ENCODE measurements at regions not wholly inside any gene's neighbourhood (a gene's known extent, or its start where the extent isn't known, plus 50 kb on each side); places are given as distances from the start of the nearest gene placed in this dataset.
A peak's percentile ranks its signal among the peaks of the same experiment; 100 is the strongest.
"Not testable (repeated sequence)": the region's sequence is repeated elsewhere in the genome, so short reads cannot be mapped to it uniquely, and the experiment has no call there.

GRCh38 chr5:131107128-131107527, 57.9 kb downstream of the HINT1 start:
- intact Hi-C loops (cut with micrococcal nuclease) = no loop called here
- ChIA-PET POLR2A (interaction anchor here (0.6 kb wide), 1 partner anchor 74 kb away, joined by 3 read pairs; no protein-coding TSS in a partner anchor), CTCF (interaction anchor here (0.6 to 3.6 kb wide), 4 partner anchors 8 to 261 kb away, joined by 3 to 47 read pairs (median 3); no protein-coding TSS in a partner anchor)
- H3K27me3 Mint-ChIP-seq = no peaks in the 10 kb centered on the region
- no peak overlapping the region for H3K4me3 Mint-ChIP-seq
- no peak overlapping the region for H3K27ac Mint-ChIP-seq
- H3K4me1 Mint-ChIP-seq (ENCODE audit: low read depth) = peaks cover 12% of the 10 kb centered on the region
- no peak for DNase-seq
- no peaks in the 10 kb centered on the region for H3K9me3 Mint-ChIP-seq
- no peaks in the 10 kb centered on the region for H3K36me3 Mint-ChIP-seq

GRCh38 chr5:131104169-131104808, 60.8 kb downstream of the HINT1 start:
- Mint-ChIP-seq H3K27ac (peak overlapping the region; percentile 10), H3K27me3 (no peaks in the 10 kb centered on the region), H3K4me3 (no peak overlapping the region), H3K36me3 (no peaks in the 10 kb centered on the region), H3K9me3 (no peaks in the 10 kb centered on the region), H3K4me1 (ENCODE audit: low read depth) (peaks cover 9% of the 10 kb centered on the region)
- CTCF ChIA-PET = no interaction called here
- no peak for DNase-seq
- intact Hi-C loops (cut with micrococcal nuclease) = loop anchor here (2.0 kb wide), 1 partner anchor 35 kb away; no protein-coding TSS in a partner anchor
- POLR2A ChIA-PET = no interaction called here

- H3K9me3 Mint-ChIP-seq = peaks cover 4% of the 10 kb centered on the region
- ChIA-PET CTCF (interaction anchor here (0.6 kb wide), 1 partner anchor 174 kb away, joined by 3 read pairs; no protein-coding TSS in a partner anchor), POLR2A (no interaction called here)
- H3K36me3 Mint-ChIP-seq = no peaks in the 10 kb centered on the region
- H3K27me3 Mint-ChIP-seq = peaks cover 4% of the 10 kb centered on the region
- no peak overlapping the region for H3K4me3 Mint-ChIP-seq
- DNase-seq = no peak
- H3K4me1 Mint-ChIP-seq (ENCODE audit: low read depth) = peaks cover 10% of the 10 kb centered on the region
- no peak overlapping the region for H3K27ac Mint-ChIP-seq
- intact Hi-C loops (cut with micrococcal nuclease) = loop anchor here (1.0 kb wide), 2 partner anchors 28 to 445 kb away; no protein-coding TSS in a partner anchor
These were observed 68.0 kb downstream of the HINT1 start for GRCh38 chr5:131096774-131097710.

GRCh38 chr5:131095561-131095960, 69.5 kb downstream of the HINT1 start:
- DNase-seq; intact Hi-C loops (cut with micrococcal nuclease); H3K27ac Mint-ChIP-seq; CTCF ChIA-PET; POLR2A ChIA-PET; H3K4me3 Mint-ChIP-seq; H3K9me3 Mint-ChIP-seq; H3K36me3 Mint-ChIP-seq; H3K4me1 Mint-ChIP-seq (ENCODE audit: low read depth); H3K27me3 Mint-ChIP-seq: not testable (repeated sequence)

- CTCF ChIA-PET = no interaction called here
- no peaks in the 10 kb centered on the region for H3K4me1 Mint-ChIP-seq (ENCODE audit: low read depth)
- no peaks in the 10 kb centered on the region for H3K27me3 Mint-ChIP-seq
- DNase-seq = no peak
- no peak overlapping the region for H3K4me3 Mint-ChIP-seq
- intact Hi-C loops (cut with micrococcal nuclease) = no loop called here
- no peaks in the 10 kb centered on the region for H3K9me3 Mint-ChIP-seq
- H3K36me3 Mint-ChIP-seq = no peaks in the 10 kb centered on the region
- H3K27ac Mint-ChIP-seq = no peak overlapping the region
- POLR2A ChIA-PET = no interaction called here
These were observed 80.6 kb downstream of the HINT1 start for GRCh38 chr5:131084436-131084835.

- intact Hi-C loops (cut with micrococcal nuclease) = no loop called here
- Mint-ChIP-seq H3K27me3 (no peaks in the 10 kb centered on the region), H3K27ac (no peak overlapping the region), H3K4me3 (no peak overlapping the region), H3K9me3 (no peaks in the 10 kb centered on the region), H3K36me3 (no peaks in the 10 kb centered on the region), H3K4me1 (ENCODE audit: low read depth) (peaks cover 17% of the 10 kb centered on the region)
- ChIA-PET POLR2A (no interaction called here), CTCF (interaction anchor here (0.7 kb wide), 2 partner anchors 199 to 355 kb away, joined by 4 to 6 read pairs; no protein-coding TSS in a partner anchor)
- no peak for DNase-seq
These were observed 83.1 kb downstream of the HINT1 start for GRCh38 chr5:131081913-131082488.

GRCh38 chr5:131081374-131081773, 83.7 kb downstream of the HINT1 start:
- DNase-seq = no peak
- H3K36me3 Mint-ChIP-seq = no peaks in the 10 kb centered on the region
- no peak overlapping the region for H3K4me3 Mint-ChIP-seq
- no peaks in the 10 kb centered on the region for H3K27me3 Mint-ChIP-seq
- H3K4me1 Mint-ChIP-seq (ENCODE audit: low read depth) = peaks cover 20% of the 10 kb centered on the region
- no peaks in the 10 kb centered on the region for H3K9me3 Mint-ChIP-seq
- intact Hi-C loops (cut with micrococcal nuclease) = no loop called here
- no peak overlapping the region for H3K27ac Mint-ChIP-seq
- ChIA-PET POLR2A (no interaction called here), CTCF (no interaction called here)

GRCh38 chr5:131079232-131079631, 85.8 kb downstream of the HINT1 start:
- CTCF ChIA-PET = no interaction called here
- intact Hi-C loops (cut with micrococcal nuclease) = no loop called here

GRCh38 chr5:131068893-131069643, 96.0 kb downstream of the HINT1 start:
- POLR2A ChIA-PET = no interaction called here
- Mint-ChIP-seq H3K27me3 (no peaks in the 10 kb centered on the region), H3K9me3 (peaks cover 11% of the 10 kb centered on the region), H3K36me3 (peaks cover 8% of the 10 kb centered on the region), H3K4me1 (ENCODE audit: low read depth) (peaks cover 49% of the 10 kb centered on the region), H3K27ac (peak overlapping the region; percentile 90), H3K4me3 (peak overlapping the region; percentile 1)
- DNase-seq = peak; percentile 79
- CTCF ChIA-PET = interaction anchor here (0.7 to 1.0 kb wide), 2 partner anchors 198 to 201 kb away, joined by 3 to 9 read pairs; no protein-coding TSS in a partner anchor
- intact Hi-C loops (cut with micrococcal nuclease) = loop anchor here (1.0 to 5.0 kb wide), 6 partner anchors 28 to 348 kb away; no protein-coding TSS in a partner anchor

More at GRCh38 chr5:131079232-131079631, 85.8 kb downstream of the HINT1 start:
- Mint-ChIP-seq H3K27me3 (no peaks in the 10 kb centered on the region), H3K4me3 (no peak overlapping the region), H3K27ac (no peak overlapping the region), H3K9me3 (peaks cover 2% of the 10 kb centered on the region), H3K36me3 (no peaks in the 10 kb centered on the region), H3K4me1 (ENCODE audit: low read depth) (peaks cover 20% of the 10 kb centered on the region)
- no peak for DNase-seq
- POLR2A ChIA-PET = no interaction called here

GRCh38 chr5:131068076-131068475, 97.0 kb downstream of the HINT1 start:
- intact Hi-C loops (cut with micrococcal nuclease) = loop anchor here (1.0 to 5.0 kb wide), 5 partner anchors 37 to 349 kb away; no protein-coding TSS in a partner anchor
- no peak for DNase-seq
- peak overlapping the region; percentile 90 for H3K27ac Mint-ChIP-seq
- H3K36me3 Mint-ChIP-seq = peaks cover 8% of the 10 kb centered on the region
- H3K4me1 Mint-ChIP-seq (ENCODE audit: low read depth) = peaks cover 49% of the 10 kb centered on the region
- peaks cover 11% of the 10 kb centered on the region for H3K9me3 Mint-ChIP-seq
- H3K27me3 Mint-ChIP-seq = no peaks in the 10 kb centered on the region
- POLR2A ChIA-PET = no interaction called here
- CTCF ChIA-PET = interaction anchor here (0.6 to 2.7 kb wide), 3 partner anchors 9 to 197 kb away, joined by 3 to 11 read pairs (median 5); no protein-coding TSS in a partner anchor
- no peak overlapping the region for H3K4me3 Mint-ChIP-seq

GRCh38 chr5:131067636-131068035, 97.4 kb downstream of the HINT1 start:
- ChIA-PET CTCF (interaction anchor here (0.6 to 2.7 kb wide), 3 partner anchors 9 to 196 kb away, joined by 3 to 11 read pairs (median 5); no protein-coding TSS in a partner anchor), POLR2A (no interaction called here)
- H3K4me3 Mint-ChIP-seq = no peak overlapping the region
- peaks cover 11% of the 10 kb centered on the region for H3K9me3 Mint-ChIP-seq
- intact Hi-C loops (cut with micrococcal nuclease) = loop anchor here (1.0 to 5.0 kb wide), 5 partner anchors 37 to 350 kb away; no protein-coding TSS in a partner anchor
- H3K36me3 Mint-ChIP-seq = peaks cover 8% of the 10 kb centered on the region
- H3K27me3 Mint-ChIP-seq = no peaks in the 10 kb centered on the region
- peak overlapping the region; percentile 90 for H3K27ac Mint-ChIP-seq
- no peak for DNase-seq
- H3K4me1 Mint-ChIP-seq (ENCODE audit: low read depth) = peaks cover 49% of the 10 kb centered on the region

All from activated CD4-positive, alpha-beta memory T cell treated with anti-CD3 and anti-CD28 coated beads for 36 hours (primary cell).